Ovary (tissue), 3 donors: ENCODE measurements at regions not wholly inside any gene's neighbourhood (a gene's known extent, or its start where the extent isn't known, plus 50 kb on each side); places are given as distances from the start of the nearest gene placed in this dataset.

ENCODE experiments used
- EP300 ChIP-seq: sonication (generic); formaldehyde crosslinking; IDR thresholded peaks from one replicate; pipeline ENCODE4 v1.6.1; 2017; ENCODE audit warnings: antibody characterized with exemption
- POLR2A ChIP-seq: fragments of 450-650 bp; IDR thresholded peaks from one replicate; pipeline ENCODE4 v1.6.1; 2017; ENCODE audit warnings: antibody characterized with exemption, mild to moderate bottlenecking, moderate library complexity
- TF ChIP-seq, protein P1 (sequence below), 3 donors: fragments of 450-650 bp in 2 of 3; fragments of 200-600 bp in 1 of 3; IDR thresholded peaks; one replicate each; pipeline versions ENCODE4 v1.5.1 to v1.8.0; 2016 to 2022; ENCODE audit warnings: antibody characterized with exemption in 3 of 3, mild to moderate bottlenecking in 1 of 3
- donor health status: DM: no; HTN: no; CAD: no.

DNA sequence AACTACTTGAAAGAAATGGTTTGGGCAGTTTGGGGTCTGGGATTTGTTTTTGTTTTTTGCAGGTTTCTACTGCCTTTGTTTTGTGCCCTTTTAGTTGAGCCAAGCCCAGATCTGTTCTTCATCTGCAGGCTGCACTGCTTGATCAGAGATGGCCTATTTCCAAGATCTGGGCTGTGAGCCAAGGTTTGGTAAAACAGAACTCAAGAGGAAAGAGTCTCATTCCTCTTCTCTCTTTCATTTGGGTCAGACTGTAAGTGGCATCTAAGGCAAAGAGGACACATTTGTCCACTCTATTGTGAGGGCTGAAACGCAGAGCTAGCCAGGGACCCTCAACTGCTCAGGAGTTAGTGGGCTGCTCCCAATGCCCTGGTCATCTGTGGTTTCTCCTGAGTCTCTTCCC, 104.4 kb upstream of the UBE3A start:
- TF ChIP-seq, protein P1, sequence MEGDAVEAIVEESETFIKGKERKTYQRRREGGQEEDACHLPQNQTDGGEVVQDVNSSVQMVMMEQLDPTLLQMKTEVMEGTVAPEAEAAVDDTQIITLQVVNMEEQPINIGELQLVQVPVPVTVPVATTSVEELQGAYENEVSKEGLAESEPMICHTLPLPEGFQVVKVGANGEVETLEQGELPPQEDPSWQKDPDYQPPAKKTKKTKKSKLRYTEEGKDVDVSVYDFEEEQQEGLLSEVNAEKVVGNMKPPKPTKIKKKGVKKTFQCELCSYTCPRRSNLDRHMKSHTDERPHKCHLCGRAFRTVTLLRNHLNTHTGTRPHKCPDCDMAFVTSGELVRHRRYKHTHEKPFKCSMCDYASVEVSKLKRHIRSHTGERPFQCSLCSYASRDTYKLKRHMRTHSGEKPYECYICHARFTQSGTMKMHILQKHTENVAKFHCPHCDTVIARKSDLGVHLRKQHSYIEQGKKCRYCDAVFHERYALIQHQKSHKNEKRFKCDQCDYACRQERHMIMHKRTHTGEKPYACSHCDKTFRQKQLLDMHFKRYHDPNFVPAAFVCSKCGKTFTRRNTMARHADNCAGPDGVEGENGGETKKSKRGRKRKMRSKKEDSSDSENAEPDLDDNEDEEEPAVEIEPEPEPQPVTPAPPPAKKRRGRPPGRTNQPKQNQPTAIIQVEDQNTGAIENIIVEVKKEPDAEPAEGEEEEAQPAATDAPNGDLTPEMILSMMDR (IDR thresholded peaks at IDR 0.05): no peak
- TF ChIP-seq POLR2A (no peak), EP300 (no peak)
